ACC112 (cell line): ENCODE measurements at regions not wholly inside any gene's neighbourhood (a gene's known extent, or its start where the extent isn't known, plus 50 kb on each side); places are given as distances from the start of the nearest gene placed in this dataset.
"Not testable (repeated sequence)": the region's sequence is repeated elsewhere in the genome, so short reads cannot be mapped to it uniquely, and the experiment has no call there.

ENCODE experiments used
- H2AFZ ChIP-seq: fragments of 200-600 bp; sonication (generic); one replicate; pipeline ENCODE4 v1.6.0; 2017; ENCODE audit warnings: antibody characterized with exemption, low read length; ENCODE audit not compliant: unreplicated experiment
- H3K27ac ChIP-seq: fragments of 200-600 bp; sonication (generic); 2 replicates; pipeline ENCODE4 v1.5.1; 2014; ENCODE audit warnings: low read depth, mild to moderate bottlenecking, antibody characterized with exemption, low read length, moderate library complexity
- H3K27me3 ChIP-seq: fragments of 200-600 bp; sonication (generic); 2 replicates; pipeline ENCODE4 v1.6.1; 2014; ENCODE audit warnings: mild to moderate bottlenecking, antibody characterized with exemption, low read length, moderate library complexity, mixed read lengths; ENCODE audit not compliant: insufficient read depth
- H3K36me3 ChIP-seq: fragments of 200-600 bp; sonication (generic); 2 replicates; pipeline ENCODE4 v1.6.1; 2016; ENCODE audit warnings: mild to moderate bottlenecking, antibody characterized with exemption, low read length, moderate library complexity, mixed read lengths; ENCODE audit not compliant: insufficient read depth
- H3K4me1 ChIP-seq: fragments of 200-600 bp; sonication (generic); one replicate; pipeline ENCODE4 v1.6.1; 2016; ENCODE audit warnings: low read length, mixed read lengths; ENCODE audit not compliant: insufficient read depth, unreplicated experiment, control insufficient read depth
- H3K4me3 ChIP-seq: fragments of 200-600 bp; sonication (generic); 2 replicates; pipeline ENCODE4 v1.5.1; 2014; ENCODE audit warnings: mild to moderate bottlenecking, low read depth, low read length
- H3K79me2 ChIP-seq: fragments of 200-600 bp; sonication (generic); one replicate; pipeline ENCODE4 v1.6.0; 2016; ENCODE audit warnings: low read length; ENCODE audit not compliant: control insufficient read depth, unreplicated experiment, insufficient read depth

- H3K36me3 ChIP-seq = no peaks in the 10 kb centered on the region
- H2AFZ ChIP-seq = no peak overlapping the region
- no peaks in the 10 kb centered on the region for H3K4me1 ChIP-seq
- H3K4me3 ChIP-seq = no peak overlapping the region
- H3K27me3 ChIP-seq = no peaks in the 10 kb centered on the region
- no peaks in the 10 kb centered on the region for H3K79me2 ChIP-seq
- no peak overlapping the region for H3K27ac ChIP-seq
These were observed 1257.2 kb downstream of the UQCRFS1 start for GRCh38 chr19:27955485-27956480.

GRCh38 chr19:27942607-27943006, 1270.3 kb downstream of the UQCRFS1 start:
- H3K4me3 ChIP-seq, H3K4me1 ChIP-seq, H3K79me2 ChIP-seq, H2AFZ ChIP-seq, H3K27me3 ChIP-seq, H3K27ac ChIP-seq, H3K36me3 ChIP-seq: not testable (repeated sequence)

- Histone ChIP-seq H3K36me3 (no peaks in the 10 kb centered on the region), H3K4me3 (no peak overlapping the region), H3K27me3 (no peaks in the 10 kb centered on the region), H2AFZ (no peak overlapping the region), H3K4me1 (no peaks in the 10 kb centered on the region), H3K79me2 (no peaks in the 10 kb centered on the region), H3K27ac (no peak overlapping the region)
These were observed 1276.8 kb downstream of the UQCRFS1 start for GRCh38 chr19:27936139-27936538.

- Histone ChIP-seq H3K27me3 (no peaks in the 10 kb centered on the region), H3K4me1 (no peaks in the 10 kb centered on the region), H2AFZ (no peak overlapping the region), H3K4me3 (no peak overlapping the region), H3K36me3 (no peaks in the 10 kb centered on the region), H3K79me2 (no peaks in the 10 kb centered on the region), H3K27ac (no peak overlapping the region)
These were observed 1277.3 kb downstream of the UQCRFS1 start for GRCh38 chr19:27935669-27936068.

- H3K4me1 ChIP-seq = no peaks in the 10 kb centered on the region
- H3K27me3 ChIP-seq = no peaks in the 10 kb centered on the region
- H3K79me2 ChIP-seq = no peaks in the 10 kb centered on the region
- H3K36me3 ChIP-seq = no peaks in the 10 kb centered on the region
- no peak overlapping the region for H3K4me3 ChIP-seq
- H3K27ac ChIP-seq = no peak overlapping the region
- H2AFZ ChIP-seq = no peak overlapping the region
These were observed 1283.6 kb downstream of the UQCRFS1 start for GRCh38 chr19:27929399-27929798.

- no peaks in the 10 kb centered on the region for H3K36me3 ChIP-seq
- no peak overlapping the region for H3K27ac ChIP-seq
- no peak overlapping the region for H2AFZ ChIP-seq
- no peaks in the 10 kb centered on the region for H3K4me1 ChIP-seq
- no peak overlapping the region for H3K4me3 ChIP-seq
- no peaks in the 10 kb centered on the region for H3K27me3 ChIP-seq
- H3K79me2 ChIP-seq = no peaks in the 10 kb centered on the region
These were observed 1287.7 kb downstream of the UQCRFS1 start for GRCh38 chr19:27925202-27925601.

- no peak overlapping the region for H3K4me3 ChIP-seq
- no peaks in the 10 kb centered on the region for H3K36me3 ChIP-seq
- no peak overlapping the region for H3K27ac ChIP-seq
- H3K4me1 ChIP-seq = no peaks in the 10 kb centered on the region
- no peaks in the 10 kb centered on the region for H3K27me3 ChIP-seq
- H2AFZ ChIP-seq = no peak overlapping the region
- H3K79me2 ChIP-seq = no peaks in the 10 kb centered on the region
These were observed 1290.0 kb downstream of the UQCRFS1 start for GRCh38 chr19:27922970-27923369.

GRCh38 chr19:27920774-27921173, 1292.2 kb downstream of the UQCRFS1 start:
- no peaks in the 10 kb centered on the region for H3K79me2 ChIP-seq
- H3K27me3 ChIP-seq = no peaks in the 10 kb centered on the region
- H3K27ac ChIP-seq = no peak overlapping the region
- H2AFZ ChIP-seq = no peak overlapping the region
- H3K4me3 ChIP-seq = no peak overlapping the region
- no peaks in the 10 kb centered on the region for H3K36me3 ChIP-seq
- no peaks in the 10 kb centered on the region for H3K4me1 ChIP-seq

GRCh38 chr19:27918818-27919217, 1294.1 kb downstream of the UQCRFS1 start:
- Histone ChIP-seq H3K4me1 (no peaks in the 10 kb centered on the region), H2AFZ (no peak overlapping the region), H3K36me3 (no peaks in the 10 kb centered on the region), H3K27me3 (no peaks in the 10 kb centered on the region), H3K27ac (no peak overlapping the region), H3K79me2 (no peaks in the 10 kb centered on the region), H3K4me3 (no peak overlapping the region)

GRCh38 chr19:27911122-27911898, 1301.6 kb downstream of the UQCRFS1 start:
- H3K4me1 ChIP-seq = no peaks in the 10 kb centered on the region
- H3K27me3 ChIP-seq = no peaks in the 10 kb centered on the region
- no peak overlapping the region for H3K27ac ChIP-seq
- no peaks in the 10 kb centered on the region for H3K36me3 ChIP-seq
- H3K4me3 ChIP-seq = no peak overlapping the region
- no peaks in the 10 kb centered on the region for H3K79me2 ChIP-seq
- H2AFZ ChIP-seq = no peak overlapping the region
